Esophagus squamous epithelium (tissue), 4 donors: ENCODE measurements at regions not wholly inside any gene's neighbourhood (a gene's known extent, or its start where the extent isn't known, plus 50 kb on each side); places are given as distances from the start of the nearest gene placed in this dataset.

Experiments
- POLR2A ChIP-seq, 4 donors: fragments of 450-650 bp; IDR thresholded peaks; one replicate each; pipeline ENCODE4 v1.6.1; 2017; ENCODE audit warnings: antibody characterized with exemption in 4 of 4, mild to moderate bottlenecking in 4 of 4, moderate library complexity in 3 of 4
- TF ChIP-seq, protein P1 (sequence below), 6 experiments: fragments of 450-650 bp in 4 of 6; fragments of 200-600 bp in 2 of 6; sonication (generic) in 2 of 6; IDR thresholded peaks; one replicate each; pipeline ENCODE4 v1.5.1; 2016 to 2019; ENCODE audit warnings: antibody characterized with exemption in 6 of 6, mild to moderate bottlenecking in 4 of 6, moderate library complexity in 4 of 6

DNA sequence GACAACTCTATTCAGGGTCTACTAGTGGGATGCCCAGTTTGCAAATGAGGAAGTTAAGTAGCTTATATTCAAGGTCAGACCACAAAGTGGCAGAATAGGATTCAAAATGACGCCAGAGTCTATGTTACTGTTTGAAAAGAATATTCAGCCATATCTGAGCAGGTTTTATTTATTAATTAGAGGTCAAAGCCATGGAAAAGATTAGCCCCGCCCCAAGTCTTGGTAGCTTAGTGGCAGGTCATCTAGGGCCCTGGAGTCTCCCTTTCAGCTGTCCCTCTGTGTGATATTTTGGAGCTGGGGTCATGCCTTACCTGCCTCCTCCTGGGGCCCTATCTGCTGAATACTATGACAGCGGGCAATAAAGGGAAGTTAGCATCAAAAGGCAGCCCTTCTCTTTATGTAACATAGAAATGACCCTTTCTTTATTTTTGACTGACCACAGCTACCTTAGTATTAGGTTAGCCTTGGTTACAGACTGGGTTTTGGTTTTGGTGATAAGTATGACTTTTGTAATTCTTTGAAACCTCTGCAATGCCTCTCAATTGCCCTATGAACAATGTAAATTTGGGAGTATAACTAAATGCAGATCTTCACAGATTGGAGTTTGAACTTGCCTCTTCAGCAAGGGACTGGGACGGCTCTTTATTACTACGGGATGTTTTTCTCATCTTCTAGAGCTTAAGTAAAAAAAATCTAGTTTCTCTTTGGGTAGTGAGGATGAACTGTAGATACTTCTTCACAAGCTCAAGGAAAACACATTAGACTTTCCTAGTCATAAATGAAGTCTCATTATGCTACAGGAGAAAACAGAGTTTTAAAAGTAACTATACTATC is 153.0 kb upstream of the ITGA4 start:
- TF ChIP-seq POLR2A (IDR thresholded peaks at IDR 0.05), result no peak
- TF ChIP-seq, protein P1, sequence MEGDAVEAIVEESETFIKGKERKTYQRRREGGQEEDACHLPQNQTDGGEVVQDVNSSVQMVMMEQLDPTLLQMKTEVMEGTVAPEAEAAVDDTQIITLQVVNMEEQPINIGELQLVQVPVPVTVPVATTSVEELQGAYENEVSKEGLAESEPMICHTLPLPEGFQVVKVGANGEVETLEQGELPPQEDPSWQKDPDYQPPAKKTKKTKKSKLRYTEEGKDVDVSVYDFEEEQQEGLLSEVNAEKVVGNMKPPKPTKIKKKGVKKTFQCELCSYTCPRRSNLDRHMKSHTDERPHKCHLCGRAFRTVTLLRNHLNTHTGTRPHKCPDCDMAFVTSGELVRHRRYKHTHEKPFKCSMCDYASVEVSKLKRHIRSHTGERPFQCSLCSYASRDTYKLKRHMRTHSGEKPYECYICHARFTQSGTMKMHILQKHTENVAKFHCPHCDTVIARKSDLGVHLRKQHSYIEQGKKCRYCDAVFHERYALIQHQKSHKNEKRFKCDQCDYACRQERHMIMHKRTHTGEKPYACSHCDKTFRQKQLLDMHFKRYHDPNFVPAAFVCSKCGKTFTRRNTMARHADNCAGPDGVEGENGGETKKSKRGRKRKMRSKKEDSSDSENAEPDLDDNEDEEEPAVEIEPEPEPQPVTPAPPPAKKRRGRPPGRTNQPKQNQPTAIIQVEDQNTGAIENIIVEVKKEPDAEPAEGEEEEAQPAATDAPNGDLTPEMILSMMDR (IDR thresholded peaks at IDR 0.05), result no peak
